NCI-H345 treated with DMSO at 0.1 percent for 48 hours (cell line): ENCODE measurements at regions not wholly inside any gene's neighbourhood (a gene's known extent, or its start where the extent isn't known, plus 50 kb on each side); places are given as distances from the start of the nearest gene placed in this dataset.

Experiments
- DNase-seq: peaks from one replicate; lab custom pipeline; 2025; ENCODE audit not compliant: unreplicated experiment; lab: John Stamatoyannopoulos, UW

- no peak for DNase-seq
Measured at GRCh38 chr5:1748271-1748670, 51.4 kb downstream of the MRPL36 start.

- no peak for DNase-seq
Measured at GRCh38 chr5:1747803-1748085, 51.9 kb downstream of the MRPL36 start.

GRCh38 chr5:1747079-1747802 lies 52.4 kb downstream of the MRPL36 start:
- DNase-seq = no peak

DNA sequence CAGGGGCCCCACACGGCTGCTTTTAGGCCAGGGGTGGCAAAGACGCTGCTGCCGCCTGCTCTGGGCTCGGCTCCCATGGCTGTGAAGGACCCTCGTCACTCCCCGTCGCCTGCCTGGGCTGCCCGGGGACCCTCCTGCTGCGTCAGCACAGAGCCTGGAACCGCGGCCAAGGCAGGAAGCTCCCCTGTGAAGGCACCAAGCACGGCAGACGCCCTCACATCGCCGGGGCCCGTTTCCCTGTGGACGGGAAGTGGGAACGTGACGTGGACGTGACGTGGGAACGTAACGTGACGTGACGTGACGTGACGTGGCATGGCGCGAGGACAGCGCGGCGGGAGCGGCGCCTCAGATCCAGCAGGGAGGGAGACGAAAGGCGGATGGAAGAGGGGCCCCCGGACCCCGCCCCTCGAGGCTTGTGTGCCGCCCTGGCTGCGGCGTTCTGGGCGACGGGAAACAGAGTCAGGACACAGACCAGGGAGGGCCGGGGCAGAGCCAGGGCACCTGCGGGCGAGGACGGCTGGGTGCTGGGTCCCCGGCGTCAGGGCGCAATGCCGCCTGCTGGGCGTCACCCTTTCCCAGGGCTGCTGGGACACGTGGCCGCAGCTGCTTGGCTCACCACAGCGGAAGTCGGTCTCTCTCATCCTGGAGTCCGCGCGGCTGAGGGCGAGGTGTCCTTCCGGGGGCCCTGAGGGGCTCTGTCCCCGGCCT lies 53.1 kb downstream of the MRPL36 start:
- DNase-seq = no peak

DNA sequence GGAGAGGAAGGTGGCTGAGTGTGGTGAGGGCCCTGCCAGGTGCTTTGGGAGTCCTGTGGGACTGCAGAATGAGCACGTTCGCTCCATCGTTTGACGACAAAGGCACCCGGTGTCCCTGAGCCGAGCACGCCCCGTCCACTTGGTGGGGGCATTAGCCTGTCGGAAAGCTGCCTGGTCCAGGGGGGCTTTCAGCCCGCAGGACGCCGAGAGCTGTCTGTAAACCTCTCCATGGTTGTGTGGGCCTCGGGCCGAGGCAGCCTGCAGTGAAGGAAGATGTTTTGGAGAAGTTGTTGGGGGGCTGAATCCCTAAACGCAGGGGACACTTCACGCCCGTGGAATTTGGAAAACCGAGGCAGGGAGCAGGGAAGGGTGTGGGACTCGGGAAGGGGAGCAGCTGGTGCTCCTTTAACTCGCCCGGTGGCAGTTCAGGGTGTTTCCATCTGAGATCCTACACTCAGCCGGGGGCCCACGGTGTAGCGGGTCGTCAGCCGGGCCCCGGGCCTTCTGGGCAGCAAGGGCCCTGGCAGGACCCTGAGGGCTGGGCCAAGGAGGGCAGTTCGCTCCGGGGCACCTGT lies 53.8 kb downstream of the MRPL36 start:
- DNase-seq = no peak

GRCh38 chr5:1745123-1745795 lies 54.4 kb downstream of the MRPL36 start:
- no peak for DNase-seq

- no peak for DNase-seq
Measured at GRCh38 chr5:1744393-1745122, 55.1 kb downstream of the MRPL36 start.

- DNase-seq = no peak
Measured at GRCh38 chr5:1743769-1744085, 55.9 kb downstream of the MRPL36 start.

GRCh38 chr5:1743061-1743768 lies 56.4 kb downstream of the MRPL36 start:
- no peak for DNase-seq

DNA sequence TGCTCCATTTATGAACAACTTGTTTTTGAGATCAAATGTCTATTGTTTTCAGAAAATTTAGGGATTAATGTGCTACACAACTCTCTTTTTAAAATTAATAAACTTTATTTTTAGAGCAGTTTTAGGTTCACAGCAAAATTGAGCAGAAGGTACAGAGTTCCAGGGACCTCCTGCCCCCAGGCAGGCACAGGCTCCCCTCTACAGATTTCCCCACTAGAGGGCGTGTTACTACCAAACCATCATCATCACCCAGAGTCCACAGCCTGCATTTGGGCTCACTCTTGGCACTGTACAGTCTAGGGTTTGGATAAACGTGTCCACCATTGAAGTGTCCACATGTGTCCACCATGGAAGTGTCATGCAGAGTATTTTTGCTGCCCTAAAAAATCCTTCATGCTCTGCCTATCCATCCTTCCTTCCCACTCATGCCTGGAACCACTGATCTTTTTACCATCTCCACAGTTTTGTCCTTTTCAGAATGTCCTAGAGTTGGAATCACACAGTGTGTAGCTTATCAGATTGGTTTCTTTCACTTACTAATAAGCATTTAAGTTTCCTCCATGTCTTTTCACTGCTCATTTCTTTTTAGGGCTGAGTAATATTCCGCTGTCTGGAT lies 61.7 kb downstream of the MRPL36 start:
- DNase-seq = no peak

GRCh38 chr5:1736889-1737711 lies 62.5 kb downstream of the MRPL36 start:
- DNase-seq = no peak

DNA sequence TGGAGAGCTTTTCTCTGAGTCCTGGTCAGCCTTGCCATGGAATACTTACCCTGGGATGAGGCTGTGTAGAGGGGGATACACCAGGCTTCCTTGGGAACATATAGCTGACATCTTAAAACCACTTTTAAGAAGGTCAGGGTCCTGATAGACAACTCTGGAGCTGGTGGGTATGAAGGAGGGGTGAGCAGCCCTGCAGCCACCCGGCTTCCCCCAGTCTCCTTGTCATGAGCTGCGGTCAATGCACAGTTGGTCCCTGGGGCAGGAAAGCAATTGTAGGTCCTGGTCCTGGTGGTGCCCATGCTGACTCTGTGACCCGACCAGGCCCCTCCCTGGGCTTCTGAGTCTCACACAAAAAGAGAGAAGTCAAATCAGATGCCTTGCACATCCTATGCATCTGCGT lies 63.6 kb downstream of the MRPL36 start:
- DNase-seq = no peak

GRCh38 chr5:1735320-1735970 lies 64.2 kb downstream of the MRPL36 start:
- no peak for DNase-seq

- DNase-seq = no peak
Measured at GRCh38 chr5:1734908-1735289, 64.7 kb downstream of the MRPL36 start.

GRCh38 chr5:1734271-1734907 lies 65.2 kb downstream of the MRPL36 start:
- no peak for DNase-seq

DNA sequence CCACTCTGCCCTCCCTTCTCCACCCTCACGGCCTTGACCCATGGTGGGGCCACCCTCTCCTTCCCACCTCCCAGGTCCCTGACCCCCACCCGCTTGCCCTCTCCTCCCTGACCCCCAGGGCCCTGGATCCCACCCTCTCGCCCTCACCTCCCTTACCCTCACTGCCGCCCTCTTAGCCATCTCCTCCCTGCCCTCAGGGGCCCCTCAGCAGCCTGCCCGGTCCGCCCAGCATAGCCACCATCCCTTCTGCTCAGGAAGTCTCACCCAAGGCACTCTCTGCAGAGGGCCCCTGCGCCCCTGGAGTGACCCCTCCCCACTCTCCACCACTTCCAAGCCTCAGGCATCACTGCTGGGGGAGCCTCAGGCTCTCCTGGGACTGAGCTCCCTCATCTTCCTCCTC lies 66.3 kb downstream of the MRPL36 start:
- DNase-seq = no peak

GRCh38 chr5:1732945-1733344 lies 66.7 kb downstream of the MRPL36 start:
- DNase-seq = no peak

- DNase-seq = no peak
Measured at GRCh38 chr5:1732238-1732941, 67.2 kb downstream of the MRPL36 start.
